ENCODE measurements at regions not wholly inside any gene's neighbourhood (a gene's known extent, or its start where the extent isn't known, plus 50 kb on each side); places are given as distances from the start of the nearest gene placed in this dataset.

DNA sequence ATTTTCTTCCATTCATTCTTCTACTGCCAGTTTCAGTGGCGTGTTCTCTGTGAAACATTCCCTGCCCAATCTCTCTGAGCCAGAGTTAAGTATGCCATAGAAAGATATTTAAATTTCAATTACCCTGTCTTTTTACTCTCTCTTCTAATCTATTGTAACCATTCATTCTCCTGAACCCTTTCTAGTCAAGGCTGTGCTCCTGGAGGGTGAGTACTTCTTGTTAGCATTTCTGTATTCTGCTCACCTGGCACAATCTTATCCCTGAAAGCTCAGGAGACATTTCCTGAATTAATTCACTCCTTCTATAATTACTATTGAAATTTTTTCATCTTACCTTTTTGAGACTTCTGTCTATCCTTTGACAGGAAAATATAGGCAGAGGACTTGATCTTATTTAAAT is 271.7 kb downstream of the HGF start:
- no peak for TF ChIP-seq ZNF350 (tag by site-specific recombination; IDR thresholded peaks at IDR 0.05)
- TF ChIP-seq ZFP37 (tag by site-specific recombination; IDR thresholded peaks at IDR 0.05), result no peak
- TF ChIP-seq SETDB1 (IDR thresholded peaks at IDR 0.05; ENCODE audit: insufficient read length, low read length), result no peak
- TF ChIP-seq, protein P1, sequence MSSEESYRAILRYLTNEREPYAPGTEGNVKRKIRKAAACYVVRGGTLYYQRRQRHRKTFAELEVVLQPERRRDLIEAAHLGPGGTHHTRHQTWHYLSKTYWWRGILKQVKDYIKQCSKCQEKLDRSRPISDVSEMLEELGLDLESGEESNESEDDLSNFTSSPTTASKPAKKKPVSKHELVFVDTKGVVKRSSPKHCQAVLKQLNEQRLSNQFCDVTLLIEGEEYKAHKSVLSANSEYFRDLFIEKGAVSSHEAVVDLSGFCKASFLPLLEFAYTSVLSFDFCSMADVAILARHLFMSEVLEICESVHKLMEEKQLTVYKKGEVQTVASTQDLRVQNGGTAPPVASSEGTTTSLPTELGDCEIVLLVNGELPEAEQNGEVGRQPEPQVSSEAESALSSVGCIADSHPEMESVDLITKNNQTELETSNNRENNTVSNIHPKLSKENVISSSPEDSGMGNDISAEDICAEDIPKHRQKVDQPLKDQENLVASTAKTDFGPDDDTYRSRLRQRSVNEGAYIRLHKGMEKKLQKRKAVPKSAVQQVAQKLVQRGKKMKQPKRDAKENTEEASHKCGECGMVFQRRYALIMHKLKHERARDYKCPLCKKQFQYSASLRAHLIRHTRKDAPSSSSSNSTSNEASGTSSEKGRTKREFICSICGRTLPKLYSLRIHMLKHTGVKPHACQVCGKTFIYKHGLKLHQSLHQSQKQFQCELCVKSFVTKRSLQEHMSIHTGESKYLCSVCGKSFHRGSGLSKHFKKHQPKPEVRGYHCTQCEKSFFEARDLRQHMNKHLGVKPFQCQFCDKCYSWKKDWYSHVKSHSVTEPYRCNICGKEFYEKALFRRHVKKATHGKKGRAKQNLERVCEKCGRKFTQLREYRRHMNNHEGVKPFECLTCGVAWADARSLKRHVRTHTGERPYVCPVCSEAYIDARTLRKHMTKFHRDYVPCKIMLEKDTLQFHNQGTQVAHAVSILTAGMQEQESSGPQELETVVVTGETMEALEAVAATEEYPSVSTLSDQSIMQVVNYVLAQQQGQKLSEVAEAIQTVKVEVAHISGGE (tag by site-specific recombination; conservative IDR thresholded peaks at IDR 0.05; ENCODE audit: low read depth), result no peak
- no peak for TF ChIP-seq ZNF391 (tag by site-specific recombination; IDR thresholded peaks at IDR 0.05; ENCODE audit: borderline replicate concordance, low read depth)
- Histone ChIP-seq H3K9me3 (ENCODE audit: control insufficient read depth, insufficient read depth, low read depth, low read length) (no peaks in the 10 kb centered on the region), H3K4me3 (ENCODE audit: low read depth, low read length) (no peak overlapping the region), H3K36me3 (ENCODE audit: control insufficient read depth in 2 of 2, insufficient read depth in 1 of 2, low read length in 2 of 2) (no peaks in the 10 kb centered on the region), H3K27ac (ENCODE audit: extremely low read depth, low read depth, low read length) (no peak overlapping the region), H3K4me1 (ENCODE audit: control insufficient read depth, insufficient read depth, low read length) (peaks cover 2% of the 10 kb centered on the region; the same call in 1 of the 2 replicates)
- POLR2A ChIA-PET, result no interaction called here
- CTCF ChIA-PET, result interaction anchor here (0.7 to 5.6 kb wide), 10 partner anchors 10 to 1317 kb away, joined by 3 to 67 read pairs (median 6); no protein-coding TSS in a partner anchor

DNA sequence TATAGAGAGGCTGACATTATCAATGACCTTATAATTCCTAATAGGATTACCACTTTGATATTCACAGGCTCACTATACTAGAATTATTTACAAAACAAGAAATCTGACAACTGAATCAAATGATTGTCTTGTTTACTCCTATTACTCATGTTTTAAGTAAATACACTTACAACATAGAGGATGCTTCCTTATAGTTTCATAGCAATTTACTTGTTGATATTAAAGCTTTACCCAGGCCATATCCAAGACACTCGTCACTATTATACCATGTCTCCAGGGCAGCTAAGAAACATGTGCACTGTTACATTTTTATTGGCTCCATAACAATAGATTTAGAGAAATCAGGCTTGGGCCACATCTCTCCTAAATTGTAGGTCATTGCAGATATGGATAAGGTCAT is 276.9 kb downstream of the HGF start:
- H3K4me3 ChIP-seq (ENCODE audit: low read depth, low read length), result no peak overlapping the region
- TF ChIP-seq ZNF114 (tag by site-specific recombination; IDR thresholded peaks at IDR 0.05), result no peak
- no peak for TF ChIP-seq ZNF830 (tag by site-specific recombination; IDR thresholded peaks at IDR 0.05; ENCODE audit: low read depth)
- TF ChIP-seq, protein P2, sequence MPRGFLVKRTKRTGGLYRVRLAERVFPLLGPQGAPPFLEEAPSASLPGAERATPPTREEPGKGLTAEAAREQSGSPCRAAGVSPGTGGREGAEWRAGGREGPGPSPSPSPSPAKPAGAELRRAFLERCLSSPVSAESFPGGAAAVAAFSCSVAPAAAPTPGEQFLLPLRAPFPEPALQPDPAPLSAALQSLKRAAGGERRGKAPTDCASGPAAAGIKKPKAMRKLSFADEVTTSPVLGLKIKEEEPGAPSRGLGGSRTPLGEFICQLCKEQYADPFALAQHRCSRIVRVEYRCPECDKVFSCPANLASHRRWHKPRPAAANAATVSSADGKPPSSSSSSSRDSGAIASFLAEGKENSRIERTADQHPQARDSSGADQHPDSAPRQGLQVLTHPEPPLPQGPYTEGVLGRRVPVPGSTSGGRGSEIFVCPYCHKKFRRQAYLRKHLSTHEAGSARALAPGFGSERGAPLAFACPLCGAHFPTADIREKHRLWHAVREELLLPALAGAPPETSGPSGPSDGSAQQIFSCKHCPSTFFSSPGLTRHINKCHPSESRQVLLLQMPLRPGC (tag by site-specific recombination; IDR thresholded peaks at IDR 0.05), result no peak
- TF ChIP-seq, protein P3, sequence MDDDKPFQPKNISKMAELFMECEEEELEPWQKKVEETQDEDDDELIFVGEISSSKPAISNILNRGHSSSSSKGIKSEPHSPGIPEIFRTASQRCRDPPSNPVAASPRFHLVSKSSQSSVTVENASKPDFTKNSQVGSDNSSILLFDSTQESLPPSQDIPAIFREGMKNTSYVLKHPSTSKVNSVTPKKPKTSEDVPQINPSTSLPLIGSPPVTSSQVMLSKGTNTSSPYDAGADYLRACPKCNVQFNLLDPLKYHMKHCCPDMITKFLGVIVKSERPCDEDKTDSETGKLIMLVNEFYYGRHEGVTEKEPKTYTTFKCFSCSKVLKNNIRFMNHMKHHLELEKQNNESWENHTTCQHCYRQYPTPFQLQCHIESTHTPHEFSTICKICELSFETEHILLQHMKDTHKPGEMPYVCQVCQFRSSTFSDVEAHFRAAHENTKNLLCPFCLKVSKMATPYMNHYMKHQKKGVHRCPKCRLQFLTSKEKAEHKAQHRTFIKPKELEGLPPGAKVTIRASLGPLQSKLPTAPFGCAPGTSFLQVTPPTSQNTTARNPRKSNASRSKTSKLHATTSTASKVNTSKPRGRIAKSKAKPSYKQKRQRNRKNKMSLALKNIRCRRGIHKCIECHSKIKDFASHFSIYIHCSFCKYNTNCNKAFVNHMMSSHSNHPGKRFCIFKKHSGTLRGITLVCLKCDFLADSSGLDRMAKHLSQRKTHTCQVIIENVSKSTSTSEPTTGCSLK (tag by site-specific recombination; IDR thresholded peaks at IDR 0.05), result no peak
- no peak for TF ChIP-seq ZNF514 (tag by site-specific recombination; IDR thresholded peaks at IDR 0.05)
- no peak for TF ChIP-seq ZSCAN16 (tag by site-specific recombination; IDR thresholded peaks at IDR 0.05)
- TF ChIP-seq GFI1B (tag by site-specific recombination; IDR thresholded peaks at IDR 0.05), result no peak
- no peak for TF ChIP-seq ZBTB7A (tag by site-specific recombination; IDR thresholded peaks at IDR 0.05; ENCODE audit: low read depth)
- TF ChIP-seq ZNF426 (tag by site-specific recombination; IDR thresholded peaks at IDR 0.05), result no peak
- no peak for TF ChIP-seq ZNF202 (tag by site-specific recombination; IDR thresholded peaks at IDR 0.05; ENCODE audit: borderline replicate concordance)
- TF ChIP-seq ZNF501 (tag by site-specific recombination; IDR thresholded peaks at IDR 0.05), result no peak
- no peak for TF ChIP-seq ZNF585B (tag by site-specific recombination; IDR thresholded peaks at IDR 0.05)
- TF ChIP-seq ZNF600 (tag by site-specific recombination; IDR thresholded peaks at IDR 0.05), result no peak
- TF ChIP-seq ZEB2 (tag by site-specific recombination; IDR thresholded peaks at IDR 0.05), result no peak
- no peak for TF ChIP-seq ZNF624 (tag by site-specific recombination; IDR thresholded peaks at IDR 0.05)
- no peak for TF ChIP-seq SALL2 (tag by site-specific recombination; IDR thresholded peaks at IDR 0.05; ENCODE audit: borderline replicate concordance)
- no peak for TF ChIP-seq ZNF266 (tag by site-specific recombination; IDR thresholded peaks at IDR 0.05; ENCODE audit: low read depth)
- TF ChIP-seq ZNF654 (tag by site-specific recombination; IDR thresholded peaks at IDR 0.05; ENCODE audit: low read depth), result no peak
- no peak for TF ChIP-seq OVOL3 (tag by site-specific recombination; IDR thresholded peaks at IDR 0.05)
- TF ChIP-seq ZNF747 (tag by site-specific recombination; IDR thresholded peaks at IDR 0.05), result no peak
- H3K9me3 ChIP-seq (ENCODE audit: control insufficient read depth, insufficient read depth, low read depth, low read length), result no peaks in the 10 kb centered on the region
- POLR2A ChIA-PET, result no interaction called here
- H3K4me1 ChIP-seq (ENCODE audit: control insufficient read depth, insufficient read depth, low read length), result no peaks in the 10 kb centered on the region
- H3K27ac ChIP-seq (ENCODE audit: extremely low read depth, low read depth, low read length), result no peak overlapping the region
- no peaks in the 10 kb centered on the region for H3K36me3 ChIP-seq (ENCODE audit: control insufficient read depth in 2 of 2, insufficient read depth in 1 of 2, low read length in 2 of 2)
- CTCF ChIA-PET, result interaction anchor here (1.3 kb wide), 1 partner anchor 10 kb away, joined by 5 read pairs; no protein-coding TSS in a partner anchor
